Endothelial cell of hepatic sinusoid (primary cell): ENCODE measurements at regions not wholly inside any gene's neighbourhood (a gene's known extent, or its start where the extent isn't known, plus 50 kb on each side); places are given as distances from the start of the nearest gene placed in this dataset.
"Not testable (repeated sequence)": the region's sequence is repeated elsewhere in the genome, so short reads cannot be mapped to it uniquely, and the experiment has no call there.

Experiments
- in situ Hi-C: cut with HindIII; loops from 2 replicates; pipeline ENCODE4 v1.10.0; 2017; ENCODE audit warnings: low sequenced_read_pairs

GRCh38 chr15:96625256-96625655, 294.8 kb downstream of the NR2F2 start:
- in situ Hi-C loops = loop anchor here (5.0 kb wide), 1 partner anchor 47 kb away; no protein-coding TSS in a partner anchor

- in situ Hi-C loops = loop anchor here (5.0 kb wide), 1 partner anchor 45 kb away; no protein-coding TSS in a partner anchor
Measured at GRCh38 chr15:96627031-96627568, 296.6 kb downstream of the NR2F2 start.

DNA sequence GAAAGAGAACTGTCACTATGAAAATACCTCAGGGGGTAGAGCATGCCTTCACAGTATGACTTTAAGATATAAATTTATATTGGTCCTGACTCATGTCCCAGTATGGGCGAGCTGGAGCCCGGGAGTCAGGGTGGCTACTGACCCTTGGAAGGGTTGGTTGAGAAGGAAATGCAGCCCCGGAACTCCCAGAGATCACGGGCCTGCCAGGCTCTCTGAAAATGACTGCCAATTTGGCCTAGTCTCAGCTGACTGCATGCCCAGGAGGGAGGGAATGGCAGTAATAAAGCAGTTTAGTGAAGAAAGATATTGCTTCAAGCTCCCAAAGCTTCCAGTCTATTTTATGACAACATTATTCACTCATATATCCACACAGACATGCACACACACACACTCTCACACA, 299.0 kb downstream of the NR2F2 start:
- in situ Hi-C loops = loop anchor here (5.0 kb wide), 1 partner anchor 43 kb away; no protein-coding TSS in a partner anchor

- in situ Hi-C loops = no loop called here
Measured at GRCh38 chr15:96638793-96639192, 308.3 kb downstream of the NR2F2 start.

DNA sequence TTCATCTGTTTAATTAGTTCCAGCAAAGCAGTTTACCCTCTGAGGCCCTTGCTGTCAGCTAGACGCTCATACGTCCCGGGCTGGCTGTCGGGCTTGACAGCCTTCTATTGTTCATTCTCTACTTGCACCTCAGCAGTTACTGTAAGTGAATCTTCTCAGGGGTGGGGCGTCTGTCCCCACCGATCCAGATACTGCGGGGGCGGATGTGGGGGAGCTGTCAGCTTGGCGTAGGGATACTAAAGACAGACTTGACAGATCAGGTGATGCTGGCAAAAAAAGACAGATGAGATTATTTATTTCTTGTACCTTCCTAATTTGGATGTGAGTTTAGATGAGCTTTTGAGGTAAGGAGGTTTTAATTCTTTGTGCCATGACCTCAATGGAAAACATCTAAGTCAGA, 315.3 kb downstream of the NR2F2 start:
- in situ Hi-C loops = no loop called here

- in situ Hi-C loops = no loop called here
Measured at GRCh38 chr15:96648866-96649265, 318.4 kb downstream of the NR2F2 start.

DNA sequence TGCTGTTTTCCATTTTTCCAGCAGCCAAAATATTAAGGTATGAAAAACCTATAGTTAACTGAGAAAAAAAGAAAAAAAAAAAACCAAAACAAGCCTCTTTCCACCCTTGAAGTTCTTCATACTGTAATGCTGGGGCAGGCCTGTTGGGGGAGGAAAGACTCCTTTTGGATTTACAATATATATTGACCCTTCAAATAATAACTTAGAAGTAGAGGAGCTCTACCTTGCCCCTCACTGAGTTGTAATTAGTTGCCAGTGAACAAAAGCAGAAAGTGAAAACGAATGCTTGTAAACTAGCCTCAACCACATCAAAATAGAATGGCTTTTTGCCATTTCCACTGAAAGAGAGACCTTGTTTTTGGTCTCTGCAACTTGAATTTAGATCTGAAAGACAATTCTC, 326.6 kb downstream of the NR2F2 start:
- in situ Hi-C loops = no loop called here

- in situ Hi-C loops = not testable (repeated sequence)
Measured at GRCh38 chr15:96666979-96667378, 336.5 kb downstream of the NR2F2 start.

DNA sequence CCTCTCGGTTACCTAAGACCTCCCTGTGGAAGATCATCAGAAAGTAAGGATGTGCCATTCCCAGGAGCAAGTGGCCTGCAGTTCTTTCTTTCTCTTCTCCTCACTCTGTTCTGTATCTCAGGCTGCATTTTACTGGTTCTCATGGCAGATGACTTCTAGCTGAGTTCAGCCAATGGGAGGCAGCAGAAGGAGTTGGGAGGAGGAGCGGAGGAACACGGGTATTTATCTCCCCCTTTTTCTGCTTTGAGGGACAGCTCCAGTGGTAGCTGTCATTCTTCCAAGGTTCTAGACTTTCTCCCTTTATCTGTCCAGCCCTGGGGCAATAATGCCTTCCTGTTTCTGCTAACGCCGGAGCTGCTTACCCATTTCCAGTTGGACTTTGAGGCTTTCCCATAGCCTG, 339.9 kb downstream of the NR2F2 start:
- in situ Hi-C loops = loop anchor here (5.0 kb wide), 2 partner anchors 43 to 83 kb away; no protein-coding TSS in a partner anchor

GRCh38 chr15:96672629-96673028, 342.1 kb downstream of the NR2F2 start:
- in situ Hi-C loops = loop anchor here (5.0 kb wide), 2 partner anchors 45 to 85 kb away; no protein-coding TSS in a partner anchor

DNA sequence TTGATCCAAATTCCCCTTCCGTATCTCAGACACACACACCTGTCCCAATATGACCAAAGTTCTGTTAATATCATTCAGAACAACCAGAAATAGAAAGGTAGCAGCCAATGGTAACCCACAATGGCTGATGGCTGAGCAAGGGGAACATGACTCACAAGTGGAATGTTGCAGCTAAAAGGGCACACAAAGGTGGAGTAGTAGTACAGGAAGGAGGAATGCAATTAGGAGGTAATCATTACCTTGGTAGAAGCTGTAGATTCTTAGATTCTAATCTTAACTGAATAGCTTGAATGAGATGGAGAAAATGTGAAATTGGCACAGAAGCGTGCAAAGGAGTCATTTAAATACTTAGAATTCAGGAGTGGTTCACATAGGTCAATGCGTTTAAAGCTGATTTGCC, 347.9 kb downstream of the NR2F2 start:
- in situ Hi-C loops = no loop called here

DNA sequence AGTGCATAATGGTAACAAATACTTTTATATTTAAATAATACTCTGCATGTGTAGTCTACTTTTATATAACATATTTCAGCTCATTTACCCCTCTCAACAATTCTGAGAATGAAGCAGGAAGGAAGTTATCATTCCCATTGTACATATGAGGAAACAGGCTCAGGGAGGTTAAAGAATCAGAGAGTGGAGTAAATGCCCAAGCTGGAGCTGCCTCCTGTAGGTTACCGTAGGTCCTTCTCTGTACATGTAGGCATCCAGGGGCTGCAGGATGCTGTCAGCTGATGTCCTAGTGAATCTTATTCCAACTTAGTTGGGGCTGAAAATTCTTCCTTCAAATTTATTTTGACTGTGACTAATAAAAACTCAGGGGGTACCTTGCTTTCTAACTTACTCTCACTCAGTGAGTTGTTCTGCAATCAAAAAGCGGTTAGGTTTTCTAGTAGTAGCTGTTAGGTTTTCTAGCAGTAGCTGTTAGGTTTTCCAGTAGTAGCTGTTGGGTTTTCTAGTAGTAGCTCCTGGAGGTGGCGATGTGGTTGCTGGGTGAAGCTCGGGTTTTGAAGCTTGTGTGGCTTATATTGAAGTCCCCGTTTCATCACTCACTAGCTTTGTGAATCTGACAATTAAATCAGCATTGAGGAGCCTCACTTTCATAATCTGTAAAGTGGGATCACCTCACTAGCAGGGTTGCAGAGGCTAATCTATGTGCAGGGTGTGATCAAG, 357.0 kb downstream of the NR2F2 start:
- in situ Hi-C loops = no loop called here

DNA sequence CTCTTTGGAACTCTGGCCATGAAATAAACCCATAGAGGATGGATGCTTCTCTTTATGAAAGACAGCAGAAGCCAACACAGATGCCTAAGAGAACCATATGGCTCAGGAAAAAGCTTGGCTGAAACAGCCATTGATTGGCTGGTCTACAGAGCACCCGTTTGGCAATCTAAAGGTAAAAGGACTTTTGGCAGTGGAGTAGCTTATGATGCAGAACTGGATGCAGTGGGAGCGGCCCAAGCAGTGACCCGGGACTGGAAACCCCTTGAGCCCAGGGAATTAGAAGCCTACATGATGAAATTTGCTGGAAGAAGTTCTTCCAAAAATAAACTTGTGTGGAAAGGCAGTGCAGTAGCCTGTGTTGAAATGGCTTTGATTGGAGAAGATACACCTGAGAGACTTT, 360.2 kb downstream of the NR2F2 start:
- in situ Hi-C loops = no loop called here

DNA sequence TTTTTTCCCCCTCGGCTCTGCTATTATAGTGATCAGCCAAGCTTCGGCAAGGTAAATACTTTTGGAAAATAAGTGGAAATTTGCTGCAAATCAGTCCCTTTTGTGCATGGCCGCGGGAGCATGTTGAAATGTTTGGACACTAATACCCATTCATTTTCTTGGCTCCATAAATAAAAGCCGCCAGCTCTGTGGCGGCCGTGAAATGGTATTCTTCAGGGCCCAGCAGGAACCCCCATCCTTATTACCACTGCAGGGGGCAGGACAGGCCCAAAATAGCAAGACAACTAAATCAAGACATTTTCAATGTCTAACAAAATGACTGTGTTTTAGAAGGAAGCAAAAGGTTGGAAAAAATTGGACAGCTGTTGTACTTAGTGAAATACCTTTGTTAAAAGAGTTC, 362.3 kb downstream of the NR2F2 start:
- in situ Hi-C loops = no loop called here

DNA sequence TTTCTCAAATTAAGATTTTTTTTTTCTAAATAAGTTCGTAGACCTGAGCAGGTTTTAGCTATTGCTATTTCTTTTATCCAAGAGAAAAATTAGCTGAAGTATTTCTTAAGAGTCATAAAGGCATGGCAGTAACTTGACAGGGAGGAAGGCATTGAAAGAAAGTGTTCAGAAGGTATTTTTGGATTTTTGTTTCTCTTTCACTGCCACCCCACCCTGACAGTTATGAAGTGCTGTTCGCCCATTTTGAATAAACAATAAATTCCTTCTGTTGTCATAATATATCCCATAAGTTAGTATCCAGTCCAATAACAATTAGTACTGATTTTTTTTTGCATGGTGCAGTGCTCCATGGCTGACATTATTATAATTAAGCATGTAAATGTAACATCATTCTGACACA, 363.0 kb downstream of the NR2F2 start:
- in situ Hi-C loops = no loop called here

DNA sequence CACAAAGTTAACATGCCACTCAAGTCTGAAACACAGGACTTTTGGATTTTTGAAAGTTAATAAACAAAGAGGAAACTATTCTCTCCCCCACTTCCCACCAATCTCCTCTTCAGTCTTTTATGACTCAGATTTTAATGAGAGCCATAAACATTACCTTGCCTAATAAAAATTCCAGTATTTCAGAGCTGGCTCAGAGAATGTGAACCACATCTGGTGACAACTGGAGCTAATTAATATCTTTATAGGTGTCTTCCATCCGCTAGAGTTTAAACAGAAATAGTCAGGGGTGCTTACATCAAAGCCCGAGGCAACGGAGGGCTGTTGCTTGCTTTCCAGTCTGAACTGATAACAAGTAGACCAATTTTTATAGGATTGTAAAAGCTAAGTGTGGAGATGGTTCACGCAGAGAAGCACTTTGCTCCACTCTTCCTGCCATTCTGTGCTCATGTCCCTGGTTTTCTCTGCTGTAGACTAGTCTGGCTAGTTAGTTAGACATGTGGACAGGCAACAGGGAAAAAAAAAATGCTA, 363.6 kb downstream of the NR2F2 start:
- in situ Hi-C loops = no loop called here

GRCh38 chr15:96695426-96695825, 364.9 kb downstream of the NR2F2 start:
- in situ Hi-C loops = no loop called here

DNA sequence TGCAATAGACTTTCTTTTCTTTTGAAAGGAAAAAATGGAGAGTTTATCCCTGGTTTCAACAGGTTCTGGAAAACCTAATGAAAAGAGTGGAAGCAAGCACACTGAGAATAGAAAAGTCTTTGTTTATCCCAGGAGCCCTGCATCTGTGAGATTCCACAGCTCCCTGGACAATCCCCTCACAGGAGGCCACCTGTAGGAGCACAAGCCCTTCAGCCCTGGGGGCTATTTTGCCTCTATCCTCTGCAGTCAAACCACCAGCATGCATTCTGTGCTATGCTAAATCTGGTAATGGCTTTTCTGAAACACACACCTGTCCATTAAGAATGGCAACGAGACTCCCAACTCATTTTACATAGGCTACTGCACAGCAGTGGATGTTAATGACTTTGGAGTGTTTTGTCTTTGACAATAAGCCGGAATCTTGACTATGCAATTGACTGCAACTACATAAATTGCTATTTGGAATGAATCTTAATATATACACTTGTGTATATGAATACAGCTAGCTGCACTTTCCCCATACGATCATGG, 369.4 kb downstream of the NR2F2 start:
- in situ Hi-C loops = no loop called here

- in situ Hi-C loops = no loop called here
Measured at GRCh38 chr15:96700555-96700954, 370.1 kb downstream of the NR2F2 start.

DNA sequence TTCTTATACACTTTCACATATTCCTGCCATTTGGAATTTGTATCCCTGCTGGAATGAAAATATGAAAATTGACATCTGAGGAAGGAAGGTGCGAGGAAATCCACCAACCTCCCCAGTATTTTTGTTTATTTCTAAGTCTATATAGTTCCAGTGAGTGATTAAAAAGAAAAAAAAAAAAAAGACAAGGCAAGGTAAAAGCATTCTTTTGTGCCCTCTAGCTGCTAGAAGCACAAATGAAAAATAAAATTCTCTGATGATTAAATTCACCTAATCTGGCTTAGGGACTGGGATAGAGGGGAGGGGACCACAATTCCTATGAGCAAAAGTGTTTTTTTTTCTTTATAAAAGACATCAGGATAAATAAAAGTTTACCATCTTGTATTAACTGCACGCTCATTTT, 370.9 kb downstream of the NR2F2 start:
- in situ Hi-C loops = no loop called here

- in situ Hi-C loops = no loop called here
Measured at GRCh38 chr15:96701877-96702276, 371.4 kb downstream of the NR2F2 start.

GRCh38 chr15:96702589-96702988, 372.1 kb downstream of the NR2F2 start:
- in situ Hi-C loops = no loop called here
